ENCODE measurements at regions not wholly inside any gene's neighbourhood (a gene's known extent, or its start where the extent isn't known, plus 50 kb on each side); places are given as distances from the start of the nearest gene placed in this dataset.

- 80 to 90% methylated on average over 1 of the region's 1 CpG for WGBS, 2 donors
- H3K27ac ChIP-seq: no peak overlapping the region
- TF ChIP-seq CTCF (IDR thresholded peaks at IDR 0.05) (no peak), POLR2A (IDR thresholded peaks at IDR 0.05) (no peak), POLR2AphosphoS5 (IDR thresholded peaks at IDR 0.05) (no peak), EP300 (IDR thresholded peaks at IDR 0.05) (no peak)
- H3K4me3 ChIP-seq: no peak overlapping the region
- intact Hi-C loops (cut with DNase I): no loop called here
- H3K9me3 ChIP-seq: no peaks in the 10 kb centered on the region
- H3K36me3 ChIP-seq: no peaks in the 10 kb centered on the region
- H3K4me1 ChIP-seq: no peaks in the 10 kb centered on the region
- no peak for DNase-seq
- H3K27me3 ChIP-seq: no peaks in the 10 kb centered on the region
These were observed 347.5 kb upstream of the CELF4 start for GRCh38 chr18:37913051-37913450.

- Histone ChIP-seq H3K36me3 (no peaks in the 10 kb centered on the region), H3K27ac (no peak overlapping the region), H3K4me1 (no peaks in the 10 kb centered on the region), H3K9me3 (no peaks in the 10 kb centered on the region), H3K4me3 (no peak overlapping the region), H3K27me3 (no peaks in the 10 kb centered on the region)
- intact Hi-C loops (cut with DNase I): no loop called here
- TF ChIP-seq POLR2A (IDR thresholded peaks at IDR 0.05): no peak
- TF ChIP-seq CTCF (IDR thresholded peaks at IDR 0.05): no peak
- 87 to 90% methylated on average over 2 of the region's 2 CpGs for WGBS, 2 donors
- no peak for DNase-seq
These were observed 336.7 kb upstream of the CELF4 start for GRCh38 chr18:37902344-37902743.

- Histone ChIP-seq H3K4me1 (no peaks in the 10 kb centered on the region), H3K4me3 (no peak overlapping the region), H3K27ac (no peak overlapping the region), H3K27me3 (no peaks in the 10 kb centered on the region), H3K9me3 (no peaks in the 10 kb centered on the region), H3K36me3 (no peaks in the 10 kb centered on the region)
- 35 to 61% methylated on average over 2 of the region's 2 CpGs for WGBS, 2 donors
- intact Hi-C loops (cut with DNase I): no loop called here
- DNase-seq: no peak
- TF ChIP-seq CTCF (IDR thresholded peaks at IDR 0.05) (no peak), EP300 (IDR thresholded peaks at IDR 0.05) (no peak), POLR2A (IDR thresholded peaks at IDR 0.05) (no peak), POLR2AphosphoS5 (IDR thresholded peaks at IDR 0.05) (no peak)
These were observed 334.7 kb upstream of the CELF4 start for GRCh38 chr18:37900326-37900725.

- H3K27ac ChIP-seq: no peak overlapping the region
- intact Hi-C loops (cut with DNase I): no loop called here
These were observed 324.4 kb upstream of the CELF4 start for GRCh38 chr18:37889963-37890362.

More at GRCh38 chr18:37889963-37890362, 324.4 kb upstream of the CELF4 start:
- H3K9me3 ChIP-seq: no peaks in the 10 kb centered on the region
- H3K4me3 ChIP-seq: no peak overlapping the region
- 74 to 79% methylated on average over 5 of the region's 5 CpGs for WGBS, 2 donors
- TF ChIP-seq POLR2A (IDR thresholded peaks at IDR 0.05) (no peak), EP300 (IDR thresholded peaks at IDR 0.05) (no peak), POLR2AphosphoS5 (IDR thresholded peaks at IDR 0.05) (no peak), CTCF (IDR thresholded peaks at IDR 0.05) (no peak)
- H3K4me1 ChIP-seq: no peaks in the 10 kb centered on the region
- DNase-seq: no peak
- H3K36me3 ChIP-seq: no peaks in the 10 kb centered on the region
- no peaks in the 10 kb centered on the region for H3K27me3 ChIP-seq

Data from sigmoid colon (tissue), 6 donors.